H1 (cell line): ENCODE measurements at regions not wholly inside any gene's neighbourhood (a gene's known extent, or its start where the extent isn't known, plus 50 kb on each side); places are given as distances from the start of the nearest gene placed in this dataset.

Source experiments
- CTCF ChIA-PET: fragments of 300-600 bp; sonication (Branson Sonifier 250); formaldehyde crosslinking; loops from one replicate; lab custom pipeline; 2021; ENCODE audit not compliant: partially characterized antibody; lab: Charles Lee
- POLR2A ChIA-PET: fragments of 300-600 bp; sonication (Branson Sonifier 250); formaldehyde crosslinking; loops from one replicate; lab custom pipeline; 2021; ENCODE audit warnings: inconsistent platforms; ENCODE audit not compliant: partially characterized antibody; lab: Charles Lee
- DNase-seq, 2 experiments: peaks; one replicate each; pipeline versions ENCODE4 v3.0.0 to v3.0.0-alpha.2; 2010 to 2022; ENCODE audit warnings: low spot score in 2 of 2, low read depth in 1 of 2, mixed read lengths in 1 of 2
- FAIRE-seq: peaks from 2 replicates; lab custom pipeline; 2011; peaks lifted over from hg19 to GRCh38; lab: Jason Lieb, UNC
- H2AFZ ChIP-seq: 2 replicates; pipeline ENCODE4 v1.8.1; 2012; ENCODE audit warnings: low read length, inconsistent platforms
- H2AK5ac ChIP-seq: 2 replicates; pipeline ENCODE4 v1.6.1; 2013; ENCODE audit warnings: low read depth, low read length
- H2BK120ac ChIP-seq: replicated peaks from 2 replicates; pipeline ENCODE3; 2013; ENCODE audit warnings: low read depth, low read length, inconsistent platforms
- H2BK12ac ChIP-seq: 2 replicates; pipeline ENCODE4 v1.6.1; 2013; ENCODE audit warnings: low read depth, low read length
- H2BK15ac ChIP-seq: 2 replicates; pipeline ENCODE4 v1.6.1; 2013; ENCODE audit warnings: low read length
- H2BK20ac ChIP-seq: 2 replicates; pipeline ENCODE4 v1.6.1; 2013; ENCODE audit warnings: low read length
- H2BK5ac ChIP-seq: 2 replicates; pipeline ENCODE4 v1.6.1; 2013; ENCODE audit warnings: low read depth, low read length
- H3K14ac ChIP-seq: 2 replicates; pipeline ENCODE4 v1.6.1; 2013; ENCODE audit warnings: inconsistent platforms; ENCODE audit not compliant: insufficient read length
- H3K18ac ChIP-seq: 2 replicates; pipeline ENCODE4 v1.6.1; 2013; ENCODE audit warnings: low read length; ENCODE audit errors: extremely low read depth
- H3K23ac ChIP-seq: 2 replicates; pipeline ENCODE4 v1.6.1; 2013; ENCODE audit warnings: inconsistent platforms; ENCODE audit not compliant: insufficient read length
- H3K23me2 ChIP-seq: 2 replicates; pipeline ENCODE4 v1.6.1; 2013; ENCODE audit warnings: low read depth, low read length
- H3K27ac ChIP-seq: 2 replicates; pipeline ENCODE4 v1.6.1; 2011; ENCODE audit warnings: low read depth, low read length, inconsistent platforms
- H3K27me3 ChIP-seq, 4 experiments: replicated peaks in 1 of 4; 1 replicate in 1 of 4; 2 replicates in 3 of 4; pipeline versions ENCODE4 v1.6.1 to v1.8.1; 2011 to 2013; ENCODE audit warnings: low read length in 3 of 4, mild to moderate bottlenecking in 3 of 4, inconsistent platforms in 2 of 4, mixed read lengths in 2 of 4, moderate library complexity in 1 of 4; ENCODE audit not compliant: control insufficient read depth in 3 of 4, insufficient read depth in 3 of 4; ENCODE audit errors: extremely low read depth in 1 of 4
- H3K36me3 ChIP-seq, 4 experiments: 2 replicates each; pipeline versions ENCODE4 v1.6.1 to v1.8.1; 2011 to 2013; ENCODE audit warnings: mild to moderate bottlenecking in 4 of 4, low read length in 3 of 4, moderate library complexity in 2 of 4, control low read depth in 1 of 4, inconsistent platforms in 1 of 4; ENCODE audit not compliant: insufficient read depth in 4 of 4, control insufficient read depth in 2 of 4
- H3K4ac ChIP-seq: replicated peaks from 2 replicates; pipeline ENCODE3; 2013; ENCODE audit warnings: low read length, low read depth, mixed read lengths, inconsistent platforms; ENCODE audit not compliant: insufficient read length
- H3K4me1 ChIP-seq, 4 experiments: replicated peaks in 1 of 4; 1 replicate in 1 of 4; 2 replicates in 3 of 4; pipeline versions ENCODE4 v1.6.1 to v1.8.1; 2011 to 2013; ENCODE audit warnings: low read length in 3 of 4, inconsistent platforms in 2 of 4, mixed read lengths in 1 of 4; ENCODE audit not compliant: insufficient read depth in 4 of 4, control insufficient read depth in 3 of 4
- H3K4me2 ChIP-seq, 2 experiments: 2 replicates each; pipeline versions ENCODE4 v1.6.1 to v1.8.1; 2011 to 2013; ENCODE audit warnings: low read depth in 2 of 2, low read length in 2 of 2, control low read depth in 1 of 2, inconsistent platforms in 1 of 2, mild to moderate bottlenecking in 1 of 2; ENCODE audit not compliant: insufficient read depth in 1 of 2
- H3K4me3 ChIP-seq, 4 experiments: fragments of 200-600, 300-600 bp in 1 of 4; sonication (generic), shearing (Covaris generic), sonication (Bioruptor Twin) in 1 of 4; 2 replicates each; pipeline versions ENCODE4 v1.5.1 to v1.8.1; 2011 to 2016; ENCODE audit warnings: low read length in 4 of 4, low read depth in 3 of 4, control low read depth in 2 of 4, inconsistent platforms in 2 of 4, mild to moderate bottlenecking in 2 of 4, mixed read lengths in 1 of 4, moderate library complexity in 1 of 4; ENCODE audit not compliant: insufficient read depth in 2 of 4; ENCODE audit errors: extremely low read depth in 1 of 4
- H3K56ac ChIP-seq: replicated peaks from 2 replicates; pipeline ENCODE3; 2013; ENCODE audit warnings: low read depth, mild to moderate bottlenecking, mixed read lengths, low read length, inconsistent platforms; ENCODE audit not compliant: insufficient read length
- H3K79me1 ChIP-seq: 2 replicates; pipeline ENCODE4 v1.6.1; 2013; ENCODE audit warnings: low read depth, low read length, control low read depth
- H3K79me2 ChIP-seq, 2 experiments: 2 replicates each; pipeline versions ENCODE4 v1.6.1 to v1.8.1; 2012 to 2013; ENCODE audit warnings: low read length in 2 of 2, mild to moderate bottlenecking in 2 of 2, inconsistent platforms in 1 of 2; ENCODE audit not compliant: insufficient read depth in 2 of 2, control insufficient read depth in 1 of 2
- H3K9ac ChIP-seq, 4 experiments: replicated peaks in 1 of 4; 1 replicate in 1 of 4; 2 replicates in 3 of 4; pipeline versions ENCODE4 v1.6.1 to v1.8.1; 2011 to 2013; ENCODE audit warnings: low read depth in 3 of 4, low read length in 3 of 4, control low read depth in 2 of 4, mild to moderate bottlenecking in 2 of 4, moderate library complexity in 2 of 4, inconsistent platforms in 1 of 4; ENCODE audit errors: extremely low read depth in 1 of 4
- H3K9me3 ChIP-seq, 2 experiments: 2 replicates each; pipeline versions ENCODE4 v1.6.1 to v1.8.1; 2012 to 2013; ENCODE audit warnings: mild to moderate bottlenecking in 2 of 2, moderate library complexity in 2 of 2, control low read depth in 1 of 2, inconsistent platforms in 1 of 2, low read depth in 1 of 2, low read length in 1 of 2, mixed read lengths in 1 of 2; ENCODE audit not compliant: insufficient read depth in 2 of 2
- H4K20me1 ChIP-seq, 2 experiments: replicated peaks in 1 of 2; 2 replicates each; pipeline versions ENCODE3 to v1.8.1; 2011 to 2013; ENCODE audit warnings: inconsistent platforms in 2 of 2, low read length in 2 of 2, mild to moderate bottlenecking in 1 of 2; ENCODE audit not compliant: insufficient read depth in 2 of 2, control insufficient read depth in 1 of 2
- H4K5ac ChIP-seq: 2 replicates; pipeline ENCODE4 v1.6.1; 2013; ENCODE audit warnings: low read length, low read depth, mixed read lengths, inconsistent platforms; ENCODE audit not compliant: insufficient read length
- H4K8ac ChIP-seq: 2 replicates; pipeline ENCODE4 v1.8.0; 2013; ENCODE audit warnings: mild to moderate bottlenecking, moderate library complexity, low read length, inconsistent platforms; ENCODE audit not compliant: insufficient read depth; ENCODE audit errors: extremely low read depth
- H4K91ac ChIP-seq: replicated peaks from 2 replicates; pipeline ENCODE3; 2013; ENCODE audit warnings: low read length, mixed read lengths, inconsistent platforms; ENCODE audit not compliant: insufficient read length
- BRCA1 ChIP-seq: IDR thresholded peaks from 2 replicates; pipeline ENCODE4 v1.6.1; 2012; ENCODE audit warnings: low read depth, low read length, improper control_type of control experiment
- CHD2 ChIP-seq: IDR thresholded peaks from 2 replicates; pipeline ENCODE4 v1.6.1; 2012; ENCODE audit warnings: low read length, improper control_type of control experiment
- CTBP2 ChIP-seq: IDR thresholded peaks from 2 replicates; pipeline ENCODE4 v1.7.0; 2011; ENCODE audit warnings: borderline replicate concordance, mild to moderate bottlenecking, moderate library complexity, mixed read lengths, low read length; ENCODE audit not compliant: insufficient read depth, insufficient read length
- RAD21 ChIP-seq, 2 experiments: IDR thresholded peaks in 1 of 2; conservative IDR thresholded peaks in 1 of 2; 2 replicates each; pipeline ENCODE4 v1.6.1; 2011; ENCODE audit warnings: low read depth in 2 of 2, low read length in 2 of 2, improper control_type of control experiment in 1 of 2, inconsistent platforms in 1 of 2, mild to moderate bottlenecking in 1 of 2, moderate library complexity in 1 of 2
- SP2 ChIP-seq: IDR thresholded peaks from 2 replicates; pipeline ENCODE4 v1.6.1; 2012; ENCODE audit warnings: mild to moderate bottlenecking, low read length, inconsistent platforms
- WGBS, 2 experiments: shearing (Covaris generic) in 1 of 2; methylation state at CpG; one replicate each; pipeline versions ENCODE4 v1.1.6 to v1.1.7; 2013 to 2015; ENCODE audit warnings: low lambda C conversion rate in 2 of 2, mixed read lengths in 2 of 2, inconsistent platforms in 1 of 2, low coverage in 1 of 2, missing lambda C conversion rate in 1 of 2; ENCODE audit not compliant: insufficient replicate concordance in 2 of 2, insufficient coverage in 1 of 2, insufficient read length in 1 of 2; ENCODE audit errors: extremely low coverage in 1 of 2, missing lambda C conversion rate in 1 of 2; 5-methylcytosine and 5-hydroxymethylcytosine counted together

DNA sequence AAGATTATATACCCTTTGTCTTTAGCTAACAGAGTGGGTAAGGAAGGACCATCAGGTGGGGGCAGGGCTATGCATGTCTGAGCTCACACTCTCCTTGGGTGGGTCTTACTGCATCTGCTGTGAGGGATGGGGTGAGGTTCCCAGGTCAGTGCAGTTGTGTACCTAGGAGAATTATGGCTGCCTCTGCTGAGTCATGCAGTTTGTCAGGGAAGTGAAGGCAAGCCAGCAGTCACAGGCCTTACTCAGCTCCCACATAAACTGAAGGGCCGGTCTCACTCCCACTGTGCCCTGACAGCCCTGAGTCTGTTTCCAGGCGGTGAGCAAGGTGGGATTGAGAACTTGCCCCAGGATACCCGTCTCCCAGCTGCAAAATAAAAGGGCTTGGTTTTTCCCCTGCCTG lies 328.6 kb downstream of the MAP2K6 start:
- Histone ChIP-seq H3K14ac (no peak overlapping the region), H2BK20ac (no peak overlapping the region), H4K5ac (no peak overlapping the region), H3K23ac (no peak overlapping the region), H4K20me1 (no peaks in the 10 kb centered on the region), H2AFZ (no peak overlapping the region), H3K56ac (no peak overlapping the region), H3K4me3 (no peak overlapping the region), H4K8ac (0 out of 2 replicates have a peak overlapping the region, but pooled peaks have one; percentile 25), H3K36me3 (no peaks in the 10 kb centered on the region), H3K79me1 (no peaks in the 10 kb centered on the region), H3K79me2 (no peaks in the 10 kb centered on the region), H2BK120ac (no peak overlapping the region), H3K9ac (no peak overlapping the region), H2BK12ac (no peak overlapping the region), H2BK15ac (no peak overlapping the region), H3K9me3 (no peaks in the 10 kb centered on the region), H2AK5ac (no peak overlapping the region), H3K23me2 (no peaks in the 10 kb centered on the region), H3K27ac (no peak overlapping the region), H3K18ac (no peak overlapping the region), H2BK5ac (no peak overlapping the region; the same call in 1 of the 2 replicates), H3K4me2 (no peak overlapping the region), H3K27me3 (no peaks in the 10 kb centered on the region), H3K4me1 (no peaks in the 10 kb centered on the region), H3K4ac (no peak overlapping the region), H4K91ac (no peak overlapping the region)
- DNase-seq (no peak), FAIRE-seq (no peak)
- TF ChIP-seq SP2 (no peak), BRCA1 (no peak), CHD2 (no peak), CTBP2 (no peak), RAD21 (IDR thresholded peaks at IDR 0.05 in 1 of 2, conservative IDR thresholded peaks at IDR 0.05 in 1 of 2; ENCODE audit: low read depth in 2 of 2, low read length in 2 of 2) (no peak)
- CTCF ChIA-PET, result interaction anchor here (1.0 kb wide), 2 partner anchors 9 to 136 kb away, joined by 3 read pairs; no protein-coding TSS in a partner anchor
- WGBS, 2 experiments, result 97% methylated on average over 3 of the region's 3 CpGs; no CpG with 5 or more reads in 1 of the 2 experiments
- POLR2A ChIA-PET, result no interaction called here
